Fibroblast of upper back skin (primary cell): ENCODE measurements at regions not wholly inside any gene's neighbourhood (a gene's known extent, or its start where the extent isn't known, plus 50 kb on each side); places are given as distances from the start of the nearest gene placed in this dataset.

Experiments
- DNase-seq: peaks from one replicate; pipeline ENCODE4 v3.0.0-alpha.2; 2013

GRCh38 chr21:25422610-25423608 is 184.4 kb downstream of the MRPL39 start:
- DNase-seq = no peak

GRCh38 chr21:25421321-25422028 is 185.8 kb downstream of the MRPL39 start:
- peak; percentile 65 for DNase-seq

- no peak for DNase-seq
Observed at GRCh38 chr21:25420831-25421230, 186.4 kb downstream of the MRPL39 start.

GRCh38 chr21:25416669-25417068 is 190.6 kb downstream of the MRPL39 start:
- DNase-seq = no peak

GRCh38 chr21:25412100-25412499 is 195.2 kb downstream of the MRPL39 start:
- DNase-seq = no peak

GRCh38 chr21:25409978-25410377 is 197.3 kb downstream of the MRPL39 start:
- DNase-seq = peak; percentile 2

- no peak for DNase-seq
Observed at GRCh38 chr21:25408666-25409065, 198.6 kb downstream of the MRPL39 start.

GRCh38 chr21:25406887-25407579 is 200.2 kb downstream of the MRPL39 start:
- DNase-seq = no peak

GRCh38 chr21:25405984-25406383 is 201.3 kb downstream of the MRPL39 start:
- no peak for DNase-seq

GRCh38 chr21:25402134-25402961 is 204.9 kb downstream of the MRPL39 start:
- DNase-seq = no peak

GRCh38 chr21:25400427-25400826 is 206.9 kb downstream of the MRPL39 start:
- no peak for DNase-seq

GRCh38 chr21:25398630-25399029 is 208.7 kb downstream of the MRPL39 start:
- DNase-seq = no peak

GRCh38 chr21:25396135-25396711 is 211.1 kb downstream of the MRPL39 start:
- no peak for DNase-seq

GRCh38 chr21:25391777-25392176 is 215.5 kb downstream of the MRPL39 start:
- DNase-seq = no peak

- DNase-seq = no peak
Observed at GRCh38 chr21:25390701-25391100, 216.6 kb downstream of the MRPL39 start.

- no peak for DNase-seq
Observed at GRCh38 chr21:25387665-25388064, 219.6 kb downstream of the MRPL39 start.

GRCh38 chr21:25385911-25386474 is 221.3 kb downstream of the MRPL39 start:
- peak; percentile 78 for DNase-seq

GRCh38 chr21:25385341-25385740 is 221.9 kb downstream of the MRPL39 start:
- no peak for DNase-seq

- no peak for DNase-seq
Observed at GRCh38 chr21:25384782-25385181, 222.5 kb downstream of the MRPL39 start.

GRCh38 chr21:25383545-25383944 is 223.7 kb downstream of the MRPL39 start:
- no peak for DNase-seq

GRCh38 chr21:25381936-25382452 is 225.3 kb downstream of the MRPL39 start:
- no peak for DNase-seq
